ENCODE measurements at regions not wholly inside any gene's neighbourhood (a gene's known extent, or its start where the extent isn't known, plus 50 kb on each side); places are given as distances from the start of the nearest gene placed in this dataset.
"Not testable (repeated sequence)": the region's sequence is repeated elsewhere in the genome, so short reads cannot be mapped to it uniquely, and the experiment has no call there.

DNA sequence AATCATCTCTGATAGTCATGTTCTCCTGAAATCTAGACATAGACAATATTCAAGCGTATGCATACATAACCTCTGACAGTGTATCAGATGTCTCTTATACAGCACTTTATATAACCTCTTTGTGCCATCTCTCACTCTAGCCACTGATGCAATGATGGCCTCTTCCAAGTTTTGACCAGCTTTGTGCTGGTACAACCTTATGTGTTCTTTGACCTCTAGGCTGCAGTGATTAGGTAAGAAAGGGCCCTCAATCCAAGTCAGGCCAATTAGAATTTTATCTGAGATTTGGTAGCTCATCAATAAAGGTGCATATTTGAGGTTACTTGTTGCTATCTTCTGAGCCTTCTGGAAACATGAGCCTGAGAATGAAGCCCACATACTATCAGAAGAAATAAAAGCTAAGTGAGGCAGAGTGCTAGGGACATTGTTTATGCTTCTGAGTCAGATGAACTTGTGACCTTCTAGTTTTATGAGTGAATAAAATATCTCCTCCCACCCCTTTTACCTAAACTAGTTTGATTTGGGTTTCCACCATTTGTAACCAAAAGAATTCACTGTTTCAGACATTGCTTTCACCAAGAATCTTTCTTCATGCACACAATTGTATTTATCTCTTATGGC, 283.2 kb upstream of the SUCLG2 start:
- intact Hi-C loops (cut with DNase I): no loop called here
- ATAC-seq: no peak

DNA sequence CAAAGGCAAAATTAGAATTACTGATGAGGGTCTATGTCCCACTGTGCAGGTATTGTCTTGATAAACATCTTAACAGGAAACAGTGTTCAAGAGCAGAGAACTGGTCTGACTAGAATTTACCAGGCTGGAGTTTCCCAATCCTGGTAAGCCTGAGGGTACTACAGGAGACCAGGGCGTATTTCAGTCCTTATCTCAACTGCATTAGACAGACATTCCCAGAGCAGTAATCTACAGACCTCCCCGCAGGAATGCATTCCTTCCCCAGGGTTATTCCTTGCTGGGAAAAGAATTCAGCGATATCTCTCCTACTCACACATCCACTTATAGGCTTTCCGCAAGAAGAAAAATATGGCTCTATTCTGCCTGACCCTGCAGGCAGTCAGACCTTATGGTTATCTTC, 276.0 kb upstream of the SUCLG2 start:
- intact Hi-C loops (cut with DNase I); DNase-seq (ENCODE audit: low spot score); ATAC-seq: not testable (repeated sequence)

More for the DNA sequence above, 283.2 kb upstream of the SUCLG2 start:
- no peak for DNase-seq (ENCODE audit: low spot score)

DNA sequence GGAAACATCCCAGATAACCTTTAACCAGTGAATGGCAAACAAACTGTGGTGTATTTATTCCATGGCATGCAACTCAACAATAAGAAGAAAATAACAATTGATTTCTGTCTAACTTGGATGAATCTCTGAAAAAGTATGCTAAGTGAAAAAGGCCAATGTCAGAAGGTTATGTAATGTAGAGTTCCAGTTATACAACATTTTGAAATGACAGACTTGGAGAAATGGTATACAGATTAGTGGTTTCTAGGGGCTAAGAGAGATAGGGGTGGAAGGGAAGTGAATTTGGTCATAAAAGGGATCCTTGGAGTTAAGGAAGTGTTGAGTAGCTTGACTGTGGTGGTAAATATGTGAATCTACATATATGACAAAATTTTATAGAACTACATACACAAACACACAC, 269.4 kb upstream of the SUCLG2 start:
- ATAC-seq (no peak), DNase-seq (ENCODE audit: low spot score) (no peak)

DNA sequence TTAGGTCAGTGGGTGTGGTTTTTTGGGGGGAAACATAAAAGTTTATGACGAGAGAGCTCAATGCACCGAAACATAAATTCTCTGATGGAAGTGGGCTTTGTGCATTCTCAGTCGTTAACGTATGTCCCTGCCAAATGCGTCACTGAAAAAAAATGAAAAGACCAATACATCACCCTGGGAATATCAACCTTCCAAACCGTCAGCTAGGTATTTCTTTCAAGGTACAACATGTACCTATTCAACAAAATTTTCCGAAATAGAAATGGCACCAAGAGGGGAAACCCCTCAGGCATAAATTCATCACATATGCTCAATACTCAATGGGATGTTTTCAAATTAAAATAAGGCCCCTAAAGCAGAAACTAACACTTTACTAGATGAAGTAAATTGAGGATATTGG, 266.6 kb upstream of the SUCLG2 start:
- intact Hi-C loops (cut with DNase I): no loop called here
- DNase-seq (ENCODE audit: low spot score) (no peak), ATAC-seq (no peak)

More for the DNA sequence above, 269.4 kb upstream of the SUCLG2 start:
- intact Hi-C loops (cut with DNase I): no loop called here

DNA sequence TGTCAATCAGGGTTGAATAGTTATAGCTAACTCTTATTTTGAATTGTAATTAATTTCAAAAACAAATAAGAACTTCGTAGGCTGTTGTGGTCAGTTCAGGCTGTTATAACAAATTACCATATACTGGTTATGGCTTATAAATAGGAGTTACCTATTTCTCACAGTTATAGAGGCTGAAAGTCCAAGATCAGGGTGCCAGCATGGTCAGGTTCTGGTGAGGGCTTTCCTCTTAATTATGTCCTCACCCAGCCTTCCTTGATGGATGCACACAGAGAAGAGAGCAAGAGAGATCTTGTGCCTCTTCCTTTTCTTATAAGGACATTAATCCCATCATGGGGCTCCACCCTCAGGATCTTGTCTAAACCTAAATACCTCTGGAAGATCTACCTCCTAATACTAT, 265.9 kb upstream of the SUCLG2 start:
- DNase-seq (ENCODE audit: low spot score): no peak
- ATAC-seq: no peak
- intact Hi-C loops (cut with DNase I): no loop called here

DNA sequence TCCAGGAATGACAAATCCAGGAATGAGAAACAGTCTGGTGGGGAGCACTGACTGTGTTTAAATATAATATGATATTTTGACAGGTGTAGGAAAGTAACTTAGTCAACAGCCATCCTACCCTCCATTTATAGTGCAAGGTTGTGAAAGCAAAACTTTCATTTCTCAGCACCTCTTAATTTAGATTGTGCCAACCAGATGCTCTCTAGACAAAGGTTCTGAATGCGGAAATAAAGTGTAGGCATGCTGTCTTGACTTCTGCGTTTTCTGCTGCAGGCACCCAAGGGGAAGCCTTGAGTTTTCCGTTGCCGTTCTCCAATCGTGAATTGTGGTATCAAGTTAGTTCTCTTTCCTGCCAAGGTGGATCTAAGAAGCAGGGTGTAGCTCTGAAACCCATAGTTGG, 261.9 kb upstream of the SUCLG2 start:
- no peak for DNase-seq (ENCODE audit: low spot score)
- no peak for ATAC-seq
- intact Hi-C loops (cut with DNase I): no loop called here

DNA sequence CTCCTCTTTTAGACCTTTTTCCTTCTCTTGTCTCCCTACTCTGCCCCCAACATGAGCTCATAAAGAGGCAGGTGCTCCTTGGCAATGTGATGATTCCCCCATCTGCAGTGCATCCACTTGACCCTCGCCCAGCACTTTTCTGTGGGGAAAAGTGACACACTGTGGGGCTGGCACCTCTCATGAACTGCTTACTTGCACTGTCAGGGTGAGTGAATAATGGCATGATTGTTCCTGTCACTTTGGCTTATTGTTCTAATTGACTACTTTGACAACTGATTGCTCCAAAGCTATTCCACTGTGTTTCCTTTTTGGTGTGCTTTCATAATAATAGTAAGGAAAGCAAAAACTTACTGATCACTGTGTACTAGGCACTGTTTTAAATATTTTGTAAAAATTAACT, 253.3 kb upstream of the SUCLG2 start:
- intact Hi-C loops (cut with DNase I): no loop called here
- DNase-seq (ENCODE audit: low spot score) (no peak), ATAC-seq (no peak)

DNA sequence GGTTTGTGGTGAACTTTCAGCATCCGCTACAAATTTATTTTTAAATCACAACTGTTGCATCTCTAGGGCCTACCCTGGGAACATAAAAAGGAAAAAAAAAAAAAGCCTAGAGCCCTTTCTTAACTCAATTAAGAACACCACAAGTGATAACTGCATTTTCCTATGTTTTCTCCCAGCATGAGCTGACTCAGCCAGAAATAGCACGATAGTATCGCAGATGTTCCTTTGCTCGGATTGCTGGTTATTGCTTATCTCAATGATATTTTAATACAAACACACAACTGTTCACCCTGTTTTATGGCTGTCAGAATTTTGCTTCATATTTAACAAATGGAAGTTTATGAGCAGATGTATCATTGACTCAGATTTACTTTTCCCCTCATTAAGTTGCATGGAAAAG, 251.8 kb upstream of the SUCLG2 start:
- DNase-seq (ENCODE audit: low spot score) (no peak), ATAC-seq (no peak)
- intact Hi-C loops (cut with DNase I): no loop called here

DNA sequence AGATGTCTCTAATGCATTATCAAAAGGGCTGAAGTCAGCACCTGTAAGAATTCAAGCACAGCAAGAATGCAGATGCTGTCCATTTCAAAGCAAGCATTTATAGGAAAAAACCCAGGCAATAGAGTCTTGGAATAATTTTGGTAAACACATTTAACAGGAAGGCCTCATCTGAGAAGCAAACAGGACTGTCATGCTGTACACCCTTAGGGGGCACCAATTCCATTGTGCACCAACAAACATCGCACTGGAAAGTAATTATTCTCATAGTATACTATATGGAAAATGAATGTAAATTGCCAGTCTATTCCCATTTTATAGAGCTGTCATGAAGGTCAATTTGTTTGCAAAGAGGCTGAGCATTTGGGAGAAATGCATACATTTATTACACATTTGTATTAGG, 247.3 kb upstream of the SUCLG2 start:
- DNase-seq (ENCODE audit: low spot score): no peak
- intact Hi-C loops (cut with DNase I): no loop called here
- no peak for ATAC-seq

DNA sequence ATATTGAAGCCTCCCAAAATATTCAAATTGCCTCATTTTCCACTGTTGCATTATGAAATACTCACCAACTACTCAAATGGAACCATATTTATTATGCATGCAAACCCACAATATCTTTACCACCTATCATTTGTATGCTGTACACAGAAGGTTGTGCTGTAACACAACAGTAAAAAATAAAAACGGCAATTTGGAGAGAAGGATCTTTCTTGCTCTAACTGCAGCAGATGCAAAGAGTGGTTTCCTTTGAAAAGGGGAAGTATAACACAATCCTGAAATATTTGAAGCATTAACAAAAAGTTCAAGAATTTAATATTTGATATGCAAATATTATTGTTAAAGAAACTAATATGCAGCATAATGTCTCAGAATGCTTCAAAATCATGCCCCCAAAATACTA, 244.5 kb upstream of the SUCLG2 start:
- intact Hi-C loops (cut with DNase I): no loop called here
- ATAC-seq: no peak

DNA sequence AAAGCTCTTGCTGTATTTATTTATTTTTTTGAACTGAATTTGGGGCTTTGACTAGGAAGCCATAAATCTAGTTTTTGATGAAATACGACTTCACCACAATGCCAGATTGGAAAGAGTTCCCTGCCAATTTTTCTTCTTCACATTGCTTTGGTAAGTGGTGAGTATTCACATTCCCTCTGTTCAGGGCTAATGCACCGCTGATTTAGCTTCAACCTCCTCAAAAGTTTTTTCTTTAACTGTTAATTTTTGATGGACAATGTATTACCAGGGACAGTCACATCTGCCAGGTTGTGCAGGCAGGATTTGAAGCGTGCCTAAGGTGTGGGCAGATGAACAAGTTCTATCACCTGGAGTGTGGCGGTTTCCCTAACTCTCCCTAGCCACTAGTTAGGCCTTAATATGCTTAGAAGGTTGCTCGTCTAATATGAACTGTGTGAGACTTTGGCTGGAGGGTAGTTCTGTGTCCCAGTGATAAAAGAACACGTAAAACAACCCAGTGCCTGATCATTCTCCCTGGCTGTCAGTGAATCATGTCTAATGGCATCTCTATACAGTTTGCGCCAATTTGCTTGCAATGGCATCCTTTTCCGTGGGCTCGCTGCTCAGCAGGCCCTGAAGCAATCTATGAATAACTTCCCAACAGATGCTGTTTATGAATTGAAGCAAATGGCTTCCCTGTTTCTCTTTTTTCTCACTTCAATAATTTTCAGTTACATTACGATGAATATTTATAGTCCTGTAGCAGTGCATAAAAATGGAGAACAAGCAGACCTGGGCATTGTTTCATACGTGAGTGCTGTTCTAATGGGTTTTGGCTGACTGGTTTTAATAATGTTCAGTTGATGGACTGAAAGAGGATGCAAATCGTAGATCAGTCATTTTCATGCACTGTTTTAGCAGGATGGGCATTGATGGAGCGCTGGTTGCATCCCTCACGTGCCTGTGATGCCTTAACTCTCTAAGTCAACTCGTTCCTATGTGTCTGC, 243.2 kb upstream of the SUCLG2 start:
- no peak for DNase-seq (ENCODE audit: low spot score)
- ATAC-seq: no peak
- intact Hi-C loops (cut with DNase I): no loop called here

More for the DNA sequence above, 244.5 kb upstream of the SUCLG2 start:
- no peak for DNase-seq (ENCODE audit: low spot score)

DNA sequence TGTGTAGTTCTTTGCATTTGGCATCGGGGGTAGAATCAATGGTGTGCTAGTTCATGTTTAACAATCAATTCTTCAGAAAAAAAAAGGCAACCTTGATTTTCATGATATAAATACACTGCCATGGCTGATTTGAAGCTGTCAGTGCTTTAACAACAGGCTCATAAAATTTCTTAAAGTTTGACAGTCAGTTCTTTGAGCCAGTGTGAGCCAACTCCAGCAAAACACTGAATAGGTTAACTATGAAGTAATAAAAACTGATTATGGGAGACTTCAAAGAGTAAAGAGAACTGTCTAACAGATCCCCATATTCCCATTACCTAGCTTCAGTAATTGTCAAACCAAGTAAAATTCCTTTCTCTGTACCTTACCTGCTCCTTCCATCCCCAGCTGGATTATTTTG, 241.7 kb upstream of the SUCLG2 start:
- intact Hi-C loops (cut with DNase I): no loop called here
- ATAC-seq (no peak), DNase-seq (ENCODE audit: low spot score) (no peak)

DNA sequence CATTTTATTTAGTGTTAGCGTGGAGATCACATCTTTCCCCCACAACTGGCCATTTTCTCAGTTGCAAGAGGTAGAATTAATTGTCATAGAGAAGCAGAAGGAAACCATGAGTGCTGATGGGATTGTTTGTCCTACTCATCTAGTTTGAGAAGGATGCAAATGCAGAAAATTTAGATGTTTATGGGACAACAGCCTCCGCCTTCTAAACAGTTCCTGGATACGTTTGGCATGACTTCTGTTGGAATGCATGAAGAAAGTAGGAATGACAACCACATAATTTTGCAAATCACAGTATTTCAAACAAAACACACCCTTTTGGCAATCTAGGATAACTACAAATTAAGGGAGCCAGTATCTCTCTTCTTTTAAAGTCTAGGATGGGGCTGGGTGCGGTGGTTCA, 240.1 kb upstream of the SUCLG2 start:
- DNase-seq (ENCODE audit: low spot score): no peak
- intact Hi-C loops (cut with DNase I): no loop called here
- no peak for ATAC-seq

DNA sequence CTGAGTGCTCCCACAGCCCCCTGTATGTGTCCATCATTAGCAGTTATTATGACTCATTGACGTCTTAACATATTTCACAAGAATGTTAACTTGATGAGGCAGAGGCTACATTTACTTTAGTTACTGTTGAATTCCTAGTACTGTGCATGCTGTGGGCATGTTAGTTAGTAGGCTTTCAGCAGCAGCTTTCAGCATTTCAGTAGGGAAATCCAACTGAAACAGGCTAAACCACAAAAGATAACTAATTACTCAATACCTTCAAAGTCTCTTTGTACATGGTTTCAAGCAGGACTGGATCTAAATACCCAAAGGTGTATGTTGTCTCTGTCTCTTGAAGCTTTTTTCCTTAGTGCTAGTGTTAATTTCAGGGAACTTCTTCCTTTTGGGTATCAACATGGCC, 229.9 kb upstream of the SUCLG2 start:
- intact Hi-C loops (cut with DNase I): no loop called here
- DNase-seq (ENCODE audit: low spot score) (no peak), ATAC-seq (no peak)

DNA sequence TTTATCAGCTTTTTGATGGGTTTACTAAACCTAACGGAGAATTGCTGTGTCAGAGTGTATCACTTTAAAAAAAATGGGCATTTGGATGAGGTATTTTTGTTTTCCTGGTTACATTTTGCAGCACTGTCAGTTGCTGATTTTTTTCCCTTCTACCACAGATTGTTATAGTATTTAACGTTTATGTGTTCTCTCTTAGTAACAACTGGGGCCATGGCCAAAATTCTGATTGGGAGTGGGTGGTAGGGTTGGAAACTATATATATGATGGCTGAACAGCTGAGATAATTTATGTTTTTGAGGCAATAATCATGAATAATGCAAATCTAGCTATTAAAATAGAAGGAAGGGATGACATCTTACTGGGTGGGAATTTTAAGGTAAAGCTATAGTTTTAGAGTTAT, 229.4 kb upstream of the SUCLG2 start:
- no peak for DNase-seq (ENCODE audit: low spot score)
- intact Hi-C loops (cut with DNase I): no loop called here
- ATAC-seq: no peak

DNA sequence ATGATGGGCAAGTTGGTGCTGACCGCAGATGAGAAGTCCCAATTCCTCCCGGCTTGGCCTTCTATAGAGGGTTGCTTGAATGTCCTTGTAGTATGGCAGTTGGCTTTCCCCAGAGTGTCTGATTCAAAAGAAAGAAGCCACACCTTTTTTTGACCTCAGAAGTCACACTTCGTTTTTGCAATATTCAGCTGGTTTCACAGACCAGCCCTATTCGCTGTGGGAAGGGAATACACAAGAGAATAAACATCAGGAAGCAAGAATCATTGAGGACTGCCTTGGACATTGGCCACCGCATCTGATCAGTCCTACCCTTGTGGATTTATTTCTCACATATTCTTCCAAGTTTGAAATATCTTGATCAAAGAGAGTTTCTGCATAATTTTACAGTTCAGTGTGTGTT, 228.6 kb upstream of the SUCLG2 start:
- DNase-seq (ENCODE audit: low spot score) (no peak), ATAC-seq (no peak)
- intact Hi-C loops (cut with DNase I): no loop called here

DNA sequence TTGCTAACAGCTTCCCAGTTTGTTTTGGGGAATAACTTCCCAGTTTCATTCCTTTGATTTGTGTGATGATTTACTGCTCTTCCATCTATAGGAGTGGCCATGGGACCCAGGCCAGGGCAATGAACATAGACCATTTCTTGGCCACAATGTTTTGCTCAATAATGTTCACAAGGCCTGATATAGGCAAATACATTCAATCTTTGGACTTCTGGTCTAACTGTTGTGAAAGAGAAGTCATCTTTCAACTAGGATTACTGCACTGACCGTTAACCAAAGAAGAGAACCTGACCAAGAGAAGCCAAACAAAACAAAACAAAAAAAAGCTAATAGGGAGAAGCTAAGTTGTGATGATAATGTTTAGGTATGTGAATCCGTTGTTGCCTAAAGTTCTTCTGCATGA, 221.8 kb upstream of the SUCLG2 start:
- no peak for ATAC-seq
- intact Hi-C loops (cut with DNase I): no loop called here

DNA sequence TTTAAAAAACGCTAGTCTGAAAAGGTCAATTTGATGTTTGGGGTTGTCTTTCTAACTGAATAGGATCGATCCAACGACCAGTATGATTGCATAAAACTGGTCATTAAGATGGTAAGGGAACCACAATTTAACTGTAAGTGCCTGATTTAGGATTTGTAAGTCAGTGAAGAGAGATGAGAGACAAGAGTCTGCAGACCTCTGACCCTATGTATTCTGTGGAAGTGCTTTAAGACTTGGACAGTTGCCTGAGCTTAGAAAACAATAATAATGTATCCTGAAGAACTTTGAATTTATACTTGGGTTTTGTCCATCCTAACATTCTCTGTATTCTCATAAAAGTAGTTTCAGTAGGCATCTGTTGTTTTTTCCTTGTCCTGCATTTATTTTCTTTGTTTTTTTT, 221.4 kb upstream of the SUCLG2 start:
- DNase-seq (ENCODE audit: low spot score): no peak
- no peak for ATAC-seq
- intact Hi-C loops (cut with DNase I): no loop called here

More for the DNA sequence above, 221.8 kb upstream of the SUCLG2 start:
- DNase-seq (ENCODE audit: low spot score): no peak

DNA sequence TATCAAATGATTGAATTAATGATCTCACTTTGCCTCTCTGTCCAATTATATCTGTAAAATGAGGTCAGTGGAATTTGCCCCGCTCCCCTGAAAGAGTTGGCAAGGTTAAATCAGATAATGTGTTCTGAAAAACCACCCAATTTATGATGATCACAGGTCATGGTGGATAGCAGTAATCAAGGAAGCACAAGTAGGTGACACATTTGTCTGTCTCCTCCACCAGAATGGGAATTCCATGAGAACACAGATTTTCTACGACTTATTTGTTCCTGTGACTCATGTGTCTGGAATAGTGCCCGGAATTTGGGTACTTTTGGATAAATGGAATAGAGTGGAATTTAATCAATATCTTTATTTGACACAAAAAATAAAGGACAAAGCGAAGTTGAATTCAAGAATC, 220.9 kb upstream of the SUCLG2 start:
- DNase-seq (ENCODE audit: low spot score) (no peak), ATAC-seq (no peak)
- intact Hi-C loops (cut with DNase I): no loop called here

DNA sequence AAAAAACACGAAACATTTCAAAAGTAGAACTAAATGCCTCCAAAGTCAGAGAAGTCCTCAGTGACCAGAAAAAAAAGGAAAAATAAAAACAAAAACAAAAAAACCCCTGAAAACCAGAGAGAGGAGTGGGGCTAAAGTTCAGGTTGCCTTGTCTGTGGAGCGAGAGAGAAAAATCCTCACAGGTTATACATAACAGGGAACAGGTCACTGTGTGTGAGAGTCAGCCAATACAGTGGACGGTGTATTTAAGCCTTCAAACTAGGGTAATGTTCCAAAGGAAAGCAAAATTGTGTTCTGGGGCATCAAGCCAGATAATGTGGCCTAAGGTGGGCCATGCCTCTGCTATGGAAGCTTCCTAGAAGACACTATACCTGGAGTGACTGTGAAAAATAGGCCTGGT, 216.1 kb upstream of the SUCLG2 start:
- intact Hi-C loops (cut with DNase I): no loop called here
- no peak for DNase-seq (ENCODE audit: low spot score)
- no peak for ATAC-seq

DNA sequence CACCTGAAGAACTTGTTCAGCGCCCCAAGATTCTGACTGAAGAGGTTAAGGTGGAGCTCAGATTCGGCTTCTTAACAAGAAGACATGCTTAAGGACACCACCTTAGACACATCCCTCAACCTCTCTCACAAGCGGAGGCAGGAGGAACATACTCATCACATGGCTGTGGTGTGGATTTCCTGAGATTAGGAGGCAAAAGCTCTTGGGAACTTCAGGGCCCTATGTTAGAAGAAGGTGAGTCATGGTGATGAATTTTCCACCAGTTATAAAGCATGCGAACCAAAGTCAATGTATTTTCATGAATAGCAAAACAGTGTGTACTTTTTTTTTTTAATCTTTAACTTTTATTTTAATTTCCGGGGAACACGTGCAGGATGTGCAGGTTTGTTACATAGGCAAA, 212.2 kb upstream of the SUCLG2 start:
- intact Hi-C loops (cut with DNase I): no loop called here
- DNase-seq (ENCODE audit: low spot score) (no peak), ATAC-seq (no peak)

Measured in sciatic nerve (tissue), 2 donors.